Ishikawa (cell line): ENCODE measurements at regions not wholly inside any gene's neighbourhood (a gene's known extent, or its start where the extent isn't known, plus 50 kb on each side); places are given as distances from the start of the nearest gene placed in this dataset.

Experiments
- CEBPB ChIP-seq: IDR thresholded peaks from 2 replicates; pipeline ENCODE4 v1.6.1; 2012
- CREB1 ChIP-seq: IDR thresholded peaks from 2 replicates; pipeline ENCODE4 v1.6.1; 2012; ENCODE audit warnings: low read depth
- EGR1 ChIP-seq: IDR thresholded peaks from 2 replicates; pipeline ENCODE4 v1.6.1; 2012
- EP300 ChIP-seq: IDR thresholded peaks from 2 replicates; pipeline ENCODE4 v1.6.1; 2012; ENCODE audit warnings: borderline replicate concordance
- FOXM1 ChIP-seq: IDR thresholded peaks from 2 replicates; pipeline ENCODE4 v1.6.1; 2012; ENCODE audit warnings: low read depth, borderline replicate concordance
- NFIC ChIP-seq: IDR thresholded peaks from 2 replicates; pipeline ENCODE4 v1.6.1; 2012
- RAD21 ChIP-seq: IDR thresholded peaks from 2 replicates; pipeline ENCODE4 v1.6.1; 2012; ENCODE audit warnings: low read depth
- REST ChIP-seq: IDR thresholded peaks from 2 replicates; pipeline ENCODE4 v1.6.1; 2012; ENCODE audit warnings: low read depth, mild to moderate bottlenecking
- TAF1 ChIP-seq: IDR thresholded peaks from 2 replicates; pipeline ENCODE4 v1.6.1; 2012; ENCODE audit warnings: low read depth, mild to moderate bottlenecking
- TCF12 ChIP-seq: IDR thresholded peaks from 2 replicates; pipeline ENCODE4 v1.6.1; 2012; ENCODE audit warnings: low read depth
- TEAD4 ChIP-seq: IDR thresholded peaks from 2 replicates; pipeline ENCODE4 v1.6.1; 2012
- YY1 ChIP-seq: IDR thresholded peaks from 2 replicates; pipeline ENCODE4 v1.6.1; 2012; ENCODE audit warnings: low read depth
- ZBTB7A ChIP-seq: IDR thresholded peaks from 2 replicates; pipeline ENCODE4 v1.6.1; 2012; ENCODE audit warnings: low read depth
- TF ChIP-seq, protein P1 (sequence below): IDR thresholded peaks from 2 replicates; pipeline ENCODE4 v1.6.1; 2012
- TF ChIP-seq, protein P2 (sequence below): IDR thresholded peaks from 2 replicates; pipeline ENCODE4 v1.6.1; 2012

DNA sequence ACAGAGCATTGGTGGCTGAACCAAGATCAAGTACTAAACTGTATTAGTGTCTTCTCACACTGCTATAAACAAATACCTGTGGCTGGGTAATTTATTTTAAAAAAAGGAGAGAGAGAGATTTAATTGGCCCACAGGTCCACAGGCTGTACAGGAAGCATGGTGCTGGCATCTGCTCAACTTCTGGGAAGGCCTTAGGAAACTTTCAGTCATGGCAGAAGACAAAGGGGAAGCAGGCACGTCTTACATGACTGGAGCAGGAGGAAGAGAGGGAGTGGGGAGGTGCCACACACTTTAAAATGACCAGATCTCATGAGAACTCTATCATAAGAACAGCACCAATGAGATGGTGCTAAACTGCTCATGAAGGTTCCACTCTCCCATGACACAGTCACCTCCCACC lies 95.2 kb upstream of the JCAD start:
- TF ChIP-seq CREB1 (no peak), REST (no peak), RAD21 (no peak), EP300 (no peak), NFIC (no peak), TEAD4 (no peak), YY1 (no peak), TAF1 (no peak), ZBTB7A (no peak), FOXM1 (no peak), CEBPB (no peak), EGR1 (no peak), TCF12 (no peak)
- TF ChIP-seq, protein P1, sequence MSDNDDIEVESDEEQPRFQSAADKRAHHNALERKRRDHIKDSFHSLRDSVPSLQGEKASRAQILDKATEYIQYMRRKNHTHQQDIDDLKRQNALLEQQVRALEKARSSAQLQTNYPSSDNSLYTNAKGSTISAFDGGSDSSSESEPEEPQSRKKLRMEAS = no peak
- TF ChIP-seq, protein P2, sequence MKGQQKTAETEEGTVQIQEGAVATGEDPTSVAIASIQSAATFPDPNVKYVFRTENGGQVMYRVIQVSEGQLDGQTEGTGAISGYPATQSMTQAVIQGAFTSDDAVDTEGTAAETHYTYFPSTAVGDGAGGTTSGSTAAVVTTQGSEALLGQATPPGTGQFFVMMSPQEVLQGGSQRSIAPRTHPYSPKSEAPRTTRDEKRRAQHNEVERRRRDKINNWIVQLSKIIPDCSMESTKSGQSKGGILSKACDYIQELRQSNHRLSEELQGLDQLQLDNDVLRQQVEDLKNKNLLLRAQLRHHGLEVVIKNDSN = no peak

DNA sequence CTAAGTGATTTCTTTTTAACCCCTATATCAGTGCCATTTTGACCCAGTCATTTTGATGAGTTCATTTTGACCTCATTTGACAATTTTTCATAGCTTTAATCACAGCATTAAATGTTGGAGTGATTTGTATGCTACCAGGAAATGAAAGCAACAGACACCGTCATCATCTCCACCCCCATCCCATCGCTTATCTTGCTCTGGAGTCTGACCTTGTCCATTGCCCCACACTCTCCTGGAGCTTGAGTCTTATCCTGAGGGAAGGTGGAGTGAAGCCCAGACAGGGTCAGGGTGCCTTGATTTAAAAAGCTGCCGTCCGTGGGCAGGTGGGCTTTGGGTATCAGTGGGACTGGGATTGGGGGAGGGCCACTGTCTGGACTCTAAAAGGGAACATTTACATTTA lies 94.7 kb upstream of the JCAD start:
- TF ChIP-seq FOXM1 (no peak), ZBTB7A (no peak), CREB1 (no peak)

DNA sequence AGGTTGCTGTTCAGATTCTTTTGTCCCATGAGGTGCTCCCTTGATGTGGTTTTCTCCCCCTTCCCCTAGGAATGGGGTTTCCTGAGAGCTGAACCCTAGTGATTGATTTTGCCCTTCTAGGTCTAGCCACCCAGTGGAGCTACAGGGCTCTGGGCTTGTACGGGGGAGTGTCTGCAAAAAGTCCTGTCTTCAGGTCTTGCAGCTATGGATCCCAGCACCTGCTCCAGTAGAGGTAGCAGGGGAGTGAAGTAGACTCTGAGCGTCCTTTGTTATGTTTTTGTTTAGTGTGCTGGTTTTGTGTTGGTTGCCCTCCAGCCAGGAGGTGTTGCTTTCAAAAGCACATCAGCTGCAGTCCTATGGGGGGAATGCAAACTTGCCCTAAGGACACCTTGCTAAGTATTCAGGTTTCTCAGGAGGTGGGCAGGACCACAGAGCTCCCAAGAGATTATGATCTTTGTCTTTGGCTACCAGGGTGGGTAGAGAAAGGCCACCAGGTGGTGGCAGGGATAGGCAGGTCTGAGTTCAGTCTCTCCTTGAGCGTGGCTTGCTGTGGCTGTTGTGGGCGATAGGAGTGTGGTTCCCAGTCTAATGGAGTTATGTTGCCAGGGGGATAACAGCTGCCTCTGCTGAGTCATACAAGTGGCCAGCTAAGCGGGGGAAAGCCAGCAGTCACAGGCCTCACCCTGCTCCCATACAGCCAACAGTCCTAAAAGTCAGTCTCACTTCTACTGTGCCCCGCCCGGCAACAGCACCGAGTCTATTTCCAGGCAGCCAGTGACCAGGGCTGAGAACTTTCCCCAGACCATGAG lies 92.4 kb upstream of the JCAD start:
- TF ChIP-seq, protein P1 = no peak
- TF ChIP-seq TEAD4 = no peak
- no peak for TF ChIP-seq REST
- no peak for TF ChIP-seq ZBTB7A
- TF ChIP-seq EGR1 = no peak
- TF ChIP-seq TCF12 = no peak
- TF ChIP-seq, protein P2 = no peak
- TF ChIP-seq EP300 = no peak
- no peak for TF ChIP-seq FOXM1
- TF ChIP-seq CREB1 = no peak
- TF ChIP-seq TAF1 = no peak
- TF ChIP-seq YY1 = no peak
- no peak for TF ChIP-seq NFIC
- TF ChIP-seq CEBPB = no peak
- TF ChIP-seq RAD21 = no peak

GRCh38 chr10:30141423-30141822 lies 82.0 kb upstream of the JCAD start:
- TF ChIP-seq, protein P1 = no peak
- TF ChIP-seq TCF12 (no peak), FOXM1 (no peak), CEBPB (no peak), EP300 (no peak), ZBTB7A (no peak), YY1 (no peak), RAD21 (no peak), CREB1 (no peak), TAF1 (no peak), TEAD4 (no peak), REST (no peak), NFIC (no peak), EGR1 (no peak)
- TF ChIP-seq, protein P2 = no peak
